WTC11 (cell line): ENCODE measurements at regions not wholly inside any gene's neighbourhood (a gene's known extent, or its start where the extent isn't known, plus 50 kb on each side); places are given as distances from the start of the nearest gene placed in this dataset.

ENCODE experiments used
- ATAC-seq: fragments of 200-7000 bp; cut with Tn5 transposase; 2 replicates; pipeline ENCODE4 v1.10.0; 2021; ENCODE audit warnings: mild to moderate bottlenecking, moderate library complexity
- CTCF ChIA-PET: fragments of 300-600 bp; sonication (Branson Sonifier 250); formaldehyde crosslinking; loops from one replicate; lab custom pipeline; 2021; ENCODE audit warnings: antibody characterized with exemption; lab: Charles Lee
- POLR2A ChIA-PET: fragments of 350-600 bp; sonication (Branson Sonifier 250); formaldehyde crosslinking; loops from one replicate; lab custom pipeline; 2021; ENCODE audit warnings: antibody characterized with exemption; lab: Charles Lee
- DNase-seq: peaks from one replicate; pipeline ENCODE4 v3.0.0; 2021; ENCODE audit warnings: low spot score
- H3K27ac Mint-ChIP-seq: 2 replicates; pipeline ENCODE4 v1.8.0; 2021; ENCODE audit warnings: mixed read lengths
- H3K27me3 Mint-ChIP-seq: 2 replicates; pipeline ENCODE4 v1.8.0; 2021; ENCODE audit warnings: low read depth, mild to moderate bottlenecking, moderate library complexity, mixed read lengths
- H3K36me3 Mint-ChIP-seq: 2 replicates; pipeline ENCODE4 v1.8.0; 2021; ENCODE audit warnings: mixed read lengths
- H3K4me1 Mint-ChIP-seq: 2 replicates; pipeline ENCODE4 v1.8.0; 2022; ENCODE audit warnings: mixed read lengths
- H3K4me3 Mint-ChIP-seq: 2 replicates; pipeline ENCODE4 v1.8.0; 2021; ENCODE audit warnings: mild to moderate bottlenecking, moderate library complexity, mixed read lengths
- H3K9me3 Mint-ChIP-seq: 2 replicates; pipeline ENCODE4 v1.8.0; 2021; ENCODE audit warnings: mixed read lengths
- ESRRA ChIP-seq: sonication (generic); formaldehyde crosslinking; IDR thresholded peaks from 2 replicates; pipeline ENCODE4 v1.8.1; 2022; ENCODE audit warnings: mild to moderate bottlenecking, missing genetic modification reagents, borderline replicate concordance
- KAT7 ChIP-seq: sonication (generic); formaldehyde crosslinking; IDR thresholded peaks from 2 replicates; pipeline ENCODE4 v1.8.1; 2023; ENCODE audit warnings: missing genetic modification reagents, mild to moderate bottlenecking, borderline replicate concordance
- MXD4 ChIP-seq: fragments of 250-450 bp; sonication (Bioruptor Pico); IDR thresholded peaks from 2 replicates; pipeline ENCODE4 v1.8.0; 2021; ENCODE audit warnings: mild to moderate bottlenecking, moderate library complexity, borderline replicate concordance
- NFATC4 ChIP-seq: fragments of 250-450 bp; sonication (Bioruptor Pico); IDR thresholded peaks from 2 replicates; pipeline ENCODE4 v1.9.0; 2021; ENCODE audit warnings: mild to moderate bottlenecking
- NR3C1 ChIP-seq: sonication (generic); formaldehyde crosslinking; conservative IDR thresholded peaks from 2 replicates; pipeline ENCODE4 v1.8.1; 2023; ENCODE audit warnings: low read depth, mild to moderate bottlenecking, missing genetic modification reagents
- OVOL2 ChIP-seq: fragments of 250-450 bp; sonication (Bioruptor Pico); IDR thresholded peaks from 2 replicates; pipeline ENCODE4 v1.9.0; 2021; ENCODE audit warnings: mild to moderate bottlenecking, borderline replicate concordance
- SMAD3 ChIP-seq: sonication (generic); formaldehyde crosslinking; IDR thresholded peaks from 2 replicates; pipeline ENCODE4 v1.8.0; 2022; ENCODE audit warnings: missing genetic modification reagents, mild to moderate bottlenecking, borderline replicate concordance
- TEAD4 ChIP-seq: sonication (generic); formaldehyde crosslinking; IDR thresholded peaks from 2 replicates; pipeline ENCODE4 v1.8.0; 2022; ENCODE audit warnings: mild to moderate bottlenecking, missing genetic modification reagents
- ZBTB21 ChIP-seq: sonication (generic); formaldehyde crosslinking; IDR thresholded peaks from 2 replicates; pipeline ENCODE4 v1.8.1; 2023; ENCODE audit warnings: mild to moderate bottlenecking, missing genetic modification reagents, borderline replicate concordance
- ZNF138 ChIP-seq: sonication (generic); formaldehyde crosslinking; conservative IDR thresholded peaks from 2 replicates; pipeline ENCODE4 v1.8.1; 2022; ENCODE audit warnings: mild to moderate bottlenecking, moderate library complexity, missing genetic modification reagents
- ZNF263 ChIP-seq: sonication (generic); formaldehyde crosslinking; IDR thresholded peaks from 2 replicates; pipeline ENCODE4 v1.8.1; 2022; ENCODE audit warnings: low read depth, mild to moderate bottlenecking, moderate library complexity, missing genetic modification reagents
- ZNF317 ChIP-seq: sonication (generic); formaldehyde crosslinking; IDR thresholded peaks from 2 replicates; pipeline ENCODE4 v1.8.1; 2023; ENCODE audit warnings: low read depth, mild to moderate bottlenecking, moderate library complexity, missing genetic modification reagents, borderline replicate concordance
- TF ChIP-seq, protein P1 (sequence below): fragments of 250-450 bp; sonication (Bioruptor Pico); IDR thresholded peaks from 2 replicates; pipeline ENCODE4 v2.1.2; 2022; ENCODE audit warnings: mild to moderate bottlenecking, moderate library complexity
- TF ChIP-seq, protein P2 (sequence below): sonication (generic); formaldehyde crosslinking; IDR thresholded peaks from 2 replicates; pipeline ENCODE4 v1.8.0; 2023; ENCODE audit warnings: missing genetic modification reagents
- TF ChIP-seq, protein P3 (sequence below): sonication (generic); formaldehyde crosslinking; IDR thresholded peaks from 2 replicates; pipeline ENCODE4 v1.8.1; 2023; ENCODE audit warnings: mild to moderate bottlenecking, missing genetic modification reagents, moderate library complexity
- TF ChIP-seq, protein P4 (sequence below): fragments of 250-450 bp; sonication (Bioruptor Pico); IDR thresholded peaks from 2 replicates; pipeline ENCODE4 v1.9.0; 2021; ENCODE audit warnings: mild to moderate bottlenecking, borderline replicate concordance

DNA sequence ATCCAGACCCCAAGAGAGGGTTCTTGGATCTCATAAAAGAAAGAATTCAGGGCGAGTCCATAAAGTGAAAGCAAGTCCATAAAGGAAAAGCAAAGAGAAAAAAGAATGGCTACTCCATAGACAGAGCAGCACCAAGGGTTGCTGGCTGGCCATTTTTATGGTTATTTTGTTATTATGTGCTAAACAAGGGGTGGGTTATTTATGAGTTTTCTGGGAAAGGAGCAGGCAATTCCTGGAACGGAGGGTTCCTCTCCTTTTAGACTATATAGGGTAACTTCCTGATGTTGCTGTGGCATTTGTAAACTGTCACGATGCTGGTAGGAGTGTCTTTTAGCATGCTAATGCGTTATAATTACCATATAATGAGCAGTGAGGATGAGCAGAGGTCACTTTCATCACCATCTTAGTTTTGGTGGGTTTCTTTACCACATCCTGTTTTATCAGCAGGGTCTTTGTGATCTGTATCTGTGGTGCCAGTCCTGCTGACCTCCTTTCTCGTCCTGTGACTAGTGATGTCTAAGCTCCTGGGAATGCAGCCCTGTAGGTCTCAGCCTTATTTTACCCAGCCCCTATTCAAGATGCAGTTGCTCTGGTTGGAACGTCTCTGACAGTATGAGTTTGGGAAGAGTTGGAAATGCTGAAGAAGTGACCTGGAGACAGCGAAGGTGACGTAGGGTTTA is 100.5 kb downstream of the ZNF664 start:
- H3K27ac Mint-ChIP-seq, result peak overlapping the region; percentile 89
- ATAC-seq, result no peak; the same call in 1 of the 2 replicates
- no peaks in the 10 kb centered on the region for H3K36me3 Mint-ChIP-seq
- POLR2A ChIA-PET, result no interaction called here
- no peaks in the 10 kb centered on the region for H3K9me3 Mint-ChIP-seq
- H3K4me1 Mint-ChIP-seq, result peaks cover 53% of the 10 kb centered on the region
- H3K27me3 Mint-ChIP-seq, result no peaks in the 10 kb centered on the region
- CTCF ChIA-PET, result no interaction called here
- no peak for DNase-seq
- H3K4me3 Mint-ChIP-seq, result no peak overlapping the region
- TF ChIP-seq, protein P1, sequence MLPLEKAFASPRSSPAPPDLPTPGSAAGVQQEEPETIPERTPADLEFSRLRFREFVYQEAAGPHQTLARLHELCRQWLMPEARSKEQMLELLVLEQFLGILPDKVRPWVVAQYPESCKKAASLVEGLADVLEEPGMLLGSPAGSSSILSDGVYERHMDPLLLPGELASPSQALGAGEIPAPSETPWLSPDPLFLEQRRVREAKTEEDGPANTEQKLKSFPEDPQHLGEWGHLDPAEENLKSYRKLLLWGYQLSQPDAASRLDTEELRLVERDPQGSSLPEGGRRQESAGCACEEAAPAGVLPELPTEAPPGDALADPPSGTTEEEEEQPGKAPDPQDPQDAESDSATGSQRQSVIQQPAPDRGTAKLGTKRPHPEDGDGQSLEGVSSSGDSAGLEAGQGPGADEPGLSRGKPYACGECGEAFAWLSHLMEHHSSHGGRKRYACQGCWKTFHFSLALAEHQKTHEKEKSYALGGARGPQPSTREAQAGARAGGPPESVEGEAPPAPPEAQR (CRISPR knock-in tag), result no peak
- TF ChIP-seq ZNF263 (CRISPR knock-in tag) (no peak), ZBTB21 (CRISPR knock-in tag) (no peak), NFATC4 (no peak), ZNF138 (CRISPR knock-in tag) (no peak), ESRRA (CRISPR knock-in tag) (no peak), MXD4 (CRISPR knock-in tag) (no peak), TEAD4 (no peak)
- TF ChIP-seq, protein P2, sequence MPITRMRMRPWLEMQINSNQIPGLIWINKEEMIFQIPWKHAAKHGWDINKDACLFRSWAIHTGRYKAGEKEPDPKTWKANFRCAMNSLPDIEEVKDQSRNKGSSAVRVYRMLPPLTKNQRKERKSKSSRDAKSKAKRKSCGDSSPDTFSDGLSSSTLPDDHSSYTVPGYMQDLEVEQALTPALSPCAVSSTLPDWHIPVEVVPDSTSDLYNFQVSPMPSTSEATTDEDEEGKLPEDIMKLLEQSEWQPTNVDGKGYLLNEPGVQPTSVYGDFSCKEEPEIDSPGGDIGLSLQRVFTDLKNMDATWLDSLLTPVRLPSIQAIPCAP (CRISPR knock-in tag), result no peak
- TF ChIP-seq, protein P3, sequence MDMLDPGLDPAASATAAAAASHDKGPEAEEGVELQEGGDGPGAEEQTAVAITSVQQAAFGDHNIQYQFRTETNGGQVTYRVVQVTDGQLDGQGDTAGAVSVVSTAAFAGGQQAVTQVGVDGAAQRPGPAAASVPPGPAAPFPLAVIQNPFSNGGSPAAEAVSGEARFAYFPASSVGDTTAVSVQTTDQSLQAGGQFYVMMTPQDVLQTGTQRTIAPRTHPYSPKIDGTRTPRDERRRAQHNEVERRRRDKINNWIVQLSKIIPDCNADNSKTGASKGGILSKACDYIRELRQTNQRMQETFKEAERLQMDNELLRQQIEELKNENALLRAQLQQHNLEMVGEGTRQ (CRISPR knock-in tag), result no peak

DNA sequence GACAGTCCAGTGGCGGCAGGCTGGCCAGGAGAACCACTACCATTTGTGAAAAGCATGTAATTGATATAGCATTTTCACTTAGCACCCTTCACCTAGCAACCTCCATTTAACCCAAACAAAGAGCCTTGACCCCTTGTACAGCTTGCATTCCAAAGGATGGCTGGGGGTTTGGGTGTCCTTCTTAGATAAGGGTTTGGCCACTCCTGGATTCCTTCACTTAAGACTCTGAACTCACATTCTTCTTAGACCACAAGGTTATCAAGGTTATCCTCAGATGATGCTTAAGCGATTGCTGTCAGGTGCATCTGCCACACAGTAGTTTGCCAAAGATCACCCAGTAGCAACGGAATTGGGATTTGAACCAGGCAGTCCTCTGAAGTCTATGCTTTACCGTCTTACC is 102.8 kb downstream of the ZNF664 start:
- H3K4me1 Mint-ChIP-seq, result peaks cover 49% of the 10 kb centered on the region
- ChIA-PET CTCF (interaction anchor here (0.6 to 1.5 kb wide), 3 partner anchors 23 to 84 kb away, joined by 3 read pairs; no protein-coding TSS in a partner anchor), POLR2A (no interaction called here)

More for the DNA sequence above, 102.8 kb downstream of the ZNF664 start:
- no peak for TF ChIP-seq KAT7 (CRISPR knock-in tag)
- no peak for TF ChIP-seq NR3C1
- TF ChIP-seq, protein P4, sequence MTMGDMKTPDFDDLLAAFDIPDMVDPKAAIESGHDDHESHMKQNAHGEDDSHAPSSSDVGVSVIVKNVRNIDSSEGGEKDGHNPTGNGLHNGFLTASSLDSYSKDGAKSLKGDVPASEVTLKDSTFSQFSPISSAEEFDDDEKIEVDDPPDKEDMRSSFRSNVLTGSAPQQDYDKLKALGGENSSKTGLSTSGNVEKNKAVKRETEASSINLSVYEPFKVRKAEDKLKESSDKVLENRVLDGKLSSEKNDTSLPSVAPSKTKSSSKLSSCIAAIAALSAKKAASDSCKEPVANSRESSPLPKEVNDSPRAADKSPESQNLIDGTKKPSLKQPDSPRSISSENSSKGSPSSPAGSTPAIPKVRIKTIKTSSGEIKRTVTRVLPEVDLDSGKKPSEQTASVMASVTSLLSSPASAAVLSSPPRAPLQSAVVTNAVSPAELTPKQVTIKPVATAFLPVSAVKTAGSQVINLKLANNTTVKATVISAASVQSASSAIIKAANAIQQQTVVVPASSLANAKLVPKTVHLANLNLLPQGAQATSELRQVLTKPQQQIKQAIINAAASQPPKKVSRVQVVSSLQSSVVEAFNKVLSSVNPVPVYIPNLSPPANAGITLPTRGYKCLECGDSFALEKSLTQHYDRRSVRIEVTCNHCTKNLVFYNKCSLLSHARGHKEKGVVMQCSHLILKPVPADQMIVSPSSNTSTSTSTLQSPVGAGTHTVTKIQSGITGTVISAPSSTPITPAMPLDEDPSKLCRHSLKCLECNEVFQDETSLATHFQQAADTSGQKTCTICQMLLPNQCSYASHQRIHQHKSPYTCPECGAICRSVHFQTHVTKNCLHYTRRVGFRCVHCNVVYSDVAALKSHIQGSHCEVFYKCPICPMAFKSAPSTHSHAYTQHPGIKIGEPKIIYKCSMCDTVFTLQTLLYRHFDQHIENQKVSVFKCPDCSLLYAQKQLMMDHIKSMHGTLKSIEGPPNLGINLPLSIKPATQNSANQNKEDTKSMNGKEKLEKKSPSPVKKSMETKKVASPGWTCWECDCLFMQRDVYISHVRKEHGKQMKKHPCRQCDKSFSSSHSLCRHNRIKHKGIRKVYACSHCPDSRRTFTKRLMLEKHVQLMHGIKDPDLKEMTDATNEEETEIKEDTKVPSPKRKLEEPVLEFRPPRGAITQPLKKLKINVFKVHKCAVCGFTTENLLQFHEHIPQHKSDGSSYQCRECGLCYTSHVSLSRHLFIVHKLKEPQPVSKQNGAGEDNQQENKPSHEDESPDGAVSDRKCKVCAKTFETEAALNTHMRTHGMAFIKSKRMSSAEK (CRISPR knock-in tag), result no peak
- no peak for TF ChIP-seq OVOL2
- no peak for TF ChIP-seq ZNF317 (CRISPR knock-in tag)
- TF ChIP-seq SMAD3 (CRISPR knock-in tag), result no peak
- Mint-ChIP-seq H3K36me3 (no peaks in the 10 kb centered on the region), H3K4me3 (no peak overlapping the region), H3K27me3 (no peaks in the 10 kb centered on the region), H3K27ac (no peak overlapping the region), H3K9me3 (no peaks in the 10 kb centered on the region)
- DNase-seq, result no peak
- no peak for ATAC-seq
